ENCODE measurements at regions not wholly inside any gene's neighbourhood (a gene's known extent, or its start where the extent isn't known, plus 50 kb on each side); places are given as distances from the start of the nearest gene placed in this dataset.

DNA sequence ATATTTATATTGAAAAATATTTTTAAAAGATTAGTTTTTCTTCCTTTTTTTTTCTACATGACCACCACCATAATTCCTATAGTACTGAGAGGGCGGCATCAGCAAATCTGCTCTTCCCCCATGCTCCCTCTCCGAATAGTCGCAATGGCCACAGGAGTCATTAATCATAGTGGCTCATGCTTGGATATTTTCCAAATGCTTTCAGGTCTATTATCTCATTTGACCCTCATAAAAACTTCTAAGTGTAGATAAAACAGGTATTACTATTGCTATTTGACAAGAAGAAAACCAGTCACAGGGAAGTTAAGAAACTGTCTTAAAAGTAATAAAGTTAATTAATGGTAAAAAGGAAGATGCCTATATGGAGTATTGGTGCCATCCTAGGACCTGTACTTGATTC, 440.7 kb downstream of the CMPK2 start:
- DNase-seq = no peak

GRCh38 chr2:6429210-6429986, 436.3 kb downstream of the CMPK2 start:
- DNase-seq = no peak

- DNase-seq = no peak
Measured at GRCh38 chr2:6434438-6434837, 431.3 kb downstream of the CMPK2 start.

DNA sequence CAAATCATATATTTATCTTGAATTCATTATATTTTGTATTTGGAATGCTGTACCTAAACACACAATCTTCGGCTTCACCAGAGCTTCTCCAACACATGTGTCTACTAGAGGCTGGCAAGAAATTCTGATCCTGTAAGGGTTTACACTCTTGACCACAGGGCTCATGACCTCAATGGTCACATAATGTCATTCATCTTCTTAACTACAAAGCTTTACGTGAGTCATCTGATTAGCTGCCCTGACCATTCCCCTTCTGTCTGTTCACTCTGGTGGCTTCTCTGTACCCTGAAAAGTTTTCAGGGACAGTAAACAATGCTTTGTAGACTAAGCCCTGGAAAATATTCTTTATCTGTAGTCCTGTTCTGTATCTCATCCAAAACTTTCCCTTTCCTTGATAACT, 423.9 kb downstream of the CMPK2 start:
- no peak for DNase-seq

DNA sequence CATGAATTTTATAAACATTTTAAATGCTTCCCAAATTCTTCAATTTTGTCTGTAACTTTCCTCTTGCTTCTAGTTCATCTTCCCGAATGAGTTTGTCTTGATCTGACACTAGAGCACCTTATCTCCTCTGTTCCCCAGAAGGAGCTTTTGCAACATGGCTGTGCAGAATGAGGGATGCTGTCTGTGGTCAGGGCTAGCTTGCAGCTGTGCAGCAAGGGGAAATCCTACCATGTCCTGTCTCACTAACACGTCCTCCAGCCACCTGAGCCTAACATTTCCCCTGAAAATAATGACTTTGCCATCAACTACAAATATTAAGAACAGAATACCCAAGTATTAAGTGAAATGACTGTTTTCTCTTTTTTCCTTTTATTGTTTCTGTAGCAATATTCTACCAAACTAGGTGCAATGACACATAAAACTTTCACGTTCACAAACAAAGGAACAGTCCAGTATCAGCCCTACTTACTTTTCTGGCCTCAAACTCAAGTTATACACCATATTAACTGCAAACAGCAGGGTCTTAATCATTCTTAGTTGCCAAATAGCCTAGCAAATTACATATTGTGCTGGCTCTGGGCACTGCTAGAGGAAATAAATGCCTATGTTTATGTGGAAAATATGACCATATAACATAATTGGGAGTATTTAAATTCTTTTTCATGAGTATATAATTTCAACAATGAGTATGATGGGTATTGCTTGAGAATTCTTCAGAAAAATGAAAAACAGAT, 423.3 kb downstream of the CMPK2 start:
- DNase-seq = no peak

GRCh38 chr2:6443061-6443823, 422.5 kb downstream of the CMPK2 start:
- peak; percentile 97 for DNase-seq

- DNase-seq = no peak
Measured at GRCh38 chr2:6444514-6444913, 421.2 kb downstream of the CMPK2 start.

- DNase-seq = no peak
Measured at GRCh38 chr2:6445156-6445555, 420.6 kb downstream of the CMPK2 start.

GRCh38 chr2:6446938-6447608, 418.6 kb downstream of the CMPK2 start:
- DNase-seq = peak; percentile 36

DNA sequence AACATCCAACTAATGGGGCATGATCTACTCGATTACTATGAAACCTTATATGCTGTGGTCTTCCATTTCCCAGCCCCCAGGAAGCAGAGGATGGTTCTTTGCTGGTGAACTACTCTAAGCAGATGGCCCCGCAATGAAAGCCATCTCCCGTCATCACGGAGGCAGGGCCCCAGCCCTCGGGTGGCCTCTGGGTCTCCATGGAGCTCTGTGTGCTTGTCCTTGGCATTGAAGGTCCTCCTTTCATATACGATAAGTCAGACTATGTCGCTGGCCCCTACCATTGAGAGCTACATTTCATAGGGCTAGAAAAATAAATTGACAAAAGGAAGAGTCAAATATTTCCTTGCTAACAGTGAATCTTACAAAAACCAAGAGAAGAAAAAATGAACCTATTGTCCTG, 416.8 kb downstream of the CMPK2 start:
- no peak for DNase-seq

GRCh38 chr2:6449343-6449742, 416.4 kb downstream of the CMPK2 start:
- DNase-seq = no peak

DNA sequence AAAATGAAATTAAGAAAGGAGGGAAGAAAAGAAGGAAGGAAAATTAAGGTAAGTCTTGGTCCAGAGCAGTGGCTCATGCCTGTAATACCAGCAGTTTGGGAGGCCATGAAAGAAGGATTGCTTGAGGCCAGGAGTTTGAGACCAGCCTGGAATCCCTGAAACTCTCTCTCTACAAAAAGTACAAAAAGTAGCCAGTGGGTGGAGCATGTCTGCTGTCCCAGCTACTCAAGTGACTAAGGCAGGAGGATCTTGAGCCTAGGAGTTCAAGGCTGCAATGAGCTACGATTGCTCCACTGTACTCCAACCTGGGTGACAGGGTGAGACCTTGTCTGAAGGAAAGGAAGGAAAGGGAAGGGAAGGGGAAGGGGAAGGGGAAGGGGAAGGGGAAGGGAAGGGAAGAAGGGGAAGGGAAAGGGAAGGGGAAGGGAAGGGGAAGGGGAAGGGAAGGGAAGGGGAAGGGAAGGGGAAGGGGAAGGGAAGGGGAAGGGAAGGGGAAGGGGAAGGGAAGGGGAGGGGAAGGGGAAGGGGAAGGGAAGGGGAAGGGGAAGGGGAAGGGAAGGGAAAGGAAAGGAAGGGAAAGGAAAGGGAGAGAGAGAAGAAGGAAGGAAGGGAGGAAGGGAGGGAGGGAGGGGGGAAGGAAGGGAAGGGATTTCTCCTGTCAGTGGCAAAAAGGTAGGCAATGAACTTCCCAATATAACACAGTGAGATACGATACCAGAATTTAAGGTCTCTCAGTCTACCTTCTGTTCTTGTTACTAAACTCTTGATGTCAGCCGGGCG, 412.8 kb downstream of the CMPK2 start:
- no peak for DNase-seq

DNA sequence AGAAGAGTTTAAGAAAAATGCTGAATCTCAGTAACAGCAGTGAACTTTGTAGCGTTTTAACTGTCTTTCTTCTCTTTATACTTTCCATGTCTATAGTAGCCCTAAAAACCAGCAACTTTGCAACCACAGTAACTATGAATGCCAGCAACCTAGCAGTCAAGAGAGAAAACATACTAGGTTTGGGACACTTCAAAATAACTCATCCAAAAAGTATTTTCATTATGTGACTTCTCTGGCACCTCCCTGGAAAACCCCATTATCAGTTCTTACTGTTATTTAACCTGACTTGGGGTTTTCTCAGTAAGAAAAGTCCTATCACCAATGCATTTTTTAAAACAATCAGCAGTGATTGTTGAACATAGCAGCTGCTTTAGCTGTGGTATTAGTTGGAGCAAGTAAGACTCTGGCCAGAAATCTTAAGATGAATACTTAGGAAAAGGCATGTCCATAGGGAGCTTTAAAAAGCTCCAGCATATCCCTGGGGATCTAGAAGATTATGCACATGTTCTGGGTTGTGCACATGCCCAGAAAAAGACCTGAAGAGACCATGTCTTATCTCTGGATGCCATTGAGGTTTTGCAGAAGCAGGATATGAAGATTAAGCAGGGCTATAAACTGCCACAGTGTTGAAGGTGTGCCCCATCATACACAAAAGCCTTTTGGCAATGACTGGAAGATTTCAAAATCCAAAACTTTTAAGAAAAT, 411.3 kb downstream of the CMPK2 start:
- no peak for DNase-seq

GRCh38 chr2:6459138-6459537, 406.6 kb downstream of the CMPK2 start:
- DNase-seq = no peak

DNA sequence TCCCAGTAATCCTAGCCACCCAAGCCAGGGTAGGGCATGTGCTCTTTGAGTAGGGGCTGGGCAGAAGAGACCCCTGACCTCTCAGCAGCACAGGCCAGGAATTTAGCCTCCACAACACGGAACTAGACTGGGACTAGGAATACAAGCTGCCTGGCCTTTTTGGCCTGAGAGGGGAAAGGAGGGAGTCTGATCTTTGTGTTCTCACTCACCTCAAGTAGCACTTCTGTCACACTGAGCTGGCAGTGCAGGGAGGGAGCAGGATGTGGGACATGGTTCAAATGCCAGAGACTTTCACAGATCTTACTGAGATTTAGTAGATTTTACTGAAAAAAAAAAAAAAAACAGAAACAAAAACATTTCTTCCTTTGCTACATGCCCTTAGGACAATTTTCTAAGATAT, 395.2 kb downstream of the CMPK2 start:
- no peak for DNase-seq

DNA sequence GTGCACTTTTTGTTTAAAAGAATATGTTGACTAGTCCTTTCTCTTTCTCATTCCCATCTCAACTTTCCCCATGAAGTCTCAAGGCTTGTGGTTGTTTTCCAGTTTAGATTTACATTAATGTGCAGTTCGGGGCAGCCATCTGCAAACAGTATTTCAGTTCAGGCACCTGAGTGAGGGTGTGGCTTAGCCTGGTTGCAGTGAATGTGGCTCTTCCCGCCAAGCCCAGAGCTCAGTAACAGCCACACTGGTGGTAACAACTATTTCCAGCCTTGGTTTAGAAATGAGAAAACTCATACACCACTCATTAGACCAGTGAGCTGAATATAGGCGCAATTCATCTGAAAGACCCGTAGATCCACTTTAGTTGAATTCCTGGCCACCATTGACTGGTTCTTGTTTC, 394.3 kb downstream of the CMPK2 start:
- no peak for DNase-seq

GRCh38 chr2:6474161-6475140, 391.3 kb downstream of the CMPK2 start:
- DNase-seq = no peak

- DNase-seq = no peak
Measured at GRCh38 chr2:6475155-6475940, 390.4 kb downstream of the CMPK2 start.

GRCh38 chr2:6480514-6480913, 385.2 kb downstream of the CMPK2 start:
- DNase-seq = no peak

DNA sequence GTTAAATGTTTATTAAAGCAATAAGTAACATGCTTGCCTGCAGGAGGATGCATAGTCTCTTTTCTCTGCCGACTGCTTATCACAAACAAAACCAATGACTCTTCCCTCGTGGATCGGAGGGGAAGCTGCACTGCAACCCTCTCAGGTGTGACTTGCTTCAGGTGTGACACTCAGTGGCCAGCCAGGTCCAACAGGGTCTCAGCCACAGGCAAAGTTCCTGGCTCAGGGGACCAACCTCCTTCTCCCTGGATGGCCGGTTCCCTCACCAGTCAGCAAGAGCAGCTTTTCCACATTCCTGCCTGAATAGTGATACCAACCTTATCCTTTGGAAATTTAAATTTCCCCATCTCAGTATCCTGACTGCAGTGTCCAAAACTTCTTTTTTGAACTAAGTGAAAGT, 383.5 kb downstream of the CMPK2 start:
- DNase-seq = no peak
